ENCODE measurements at regions not wholly inside any gene's neighbourhood (a gene's known extent, or its start where the extent isn't known, plus 50 kb on each side); places are given as distances from the start of the nearest gene placed in this dataset.

GRCh38 chr2:172658945-172659344, 76.7 kb upstream of the RAPGEF4 start:
- no peak for TF ChIP-seq CTCF (IDR thresholded peaks at IDR 0.05; ENCODE audit: low read depth, low read length)
- H3K4me3 ChIP-seq (ENCODE audit: low read depth, low read length) = no peak overlapping the region

GRCh38 chr2:172662099-172662498, 73.5 kb upstream of the RAPGEF4 start:
- TF ChIP-seq CTCF (IDR thresholded peaks at IDR 0.05; ENCODE audit: low read depth, low read length) = no peak
- H3K4me3 ChIP-seq (ENCODE audit: low read depth, low read length) = no peak overlapping the region

DNA sequence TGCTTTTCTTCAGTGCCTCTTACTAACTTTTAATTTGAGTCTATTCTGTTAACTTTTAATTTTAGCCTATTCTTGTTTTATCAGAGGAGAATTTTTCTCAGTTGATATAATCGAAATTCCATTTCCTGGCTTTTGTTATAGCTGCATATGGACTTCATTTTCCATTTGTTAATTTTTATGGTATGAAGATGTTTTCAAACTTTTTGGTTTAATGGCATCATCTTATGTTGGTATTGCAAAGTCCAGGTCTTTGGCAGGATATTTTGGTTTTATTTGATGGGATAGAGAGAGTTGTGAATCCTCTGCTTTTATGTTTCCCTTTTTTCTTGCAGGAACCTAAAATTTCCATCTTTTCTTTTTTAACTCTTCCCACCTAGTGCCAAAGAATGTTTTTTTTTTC, 70.9 kb upstream of the RAPGEF4 start:
- TF ChIP-seq CTCF (IDR thresholded peaks at IDR 0.05; ENCODE audit: low read depth, low read length) = no peak
- H3K4me3 ChIP-seq (ENCODE audit: low read depth, low read length) = no peak overlapping the region

DNA sequence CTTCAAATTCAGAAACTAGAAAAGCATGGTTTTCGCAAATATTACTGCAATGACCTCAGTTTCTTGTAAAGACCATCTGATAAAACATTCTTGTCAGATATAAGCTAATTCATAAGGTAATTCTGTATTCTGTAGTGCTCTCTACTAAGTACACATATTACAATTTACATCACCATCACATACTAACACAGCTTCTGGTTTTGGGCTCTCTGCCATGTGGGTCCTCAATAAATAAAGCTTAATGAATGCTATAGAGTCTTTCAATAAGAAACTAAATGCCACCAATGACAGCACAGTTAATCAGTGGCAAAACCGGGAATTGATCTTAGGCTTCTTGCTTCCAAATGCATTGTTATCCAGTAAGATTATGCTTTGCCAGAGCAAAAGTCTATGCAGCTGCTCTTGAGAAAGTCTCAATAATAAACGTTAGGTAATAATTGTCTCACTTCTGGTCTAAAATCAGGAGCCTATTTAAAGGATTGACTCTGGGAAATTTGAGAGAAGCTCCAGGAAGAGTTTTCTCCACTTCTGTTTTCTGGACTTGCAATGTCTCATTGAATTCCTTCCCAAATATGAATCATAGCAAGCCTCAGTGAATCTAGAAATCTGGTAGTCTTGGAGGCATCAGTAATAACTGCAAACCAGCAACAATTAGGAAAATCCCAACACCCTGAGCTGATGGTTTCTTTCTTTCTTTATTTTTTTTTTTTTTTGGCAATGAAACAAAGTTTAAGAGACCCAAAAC, 67.9 kb upstream of the RAPGEF4 start:
- TF ChIP-seq CTCF (IDR thresholded peaks at IDR 0.05; ENCODE audit: low read depth, low read length) = no peak
- H3K4me3 ChIP-seq (ENCODE audit: low read depth, low read length) = no peak overlapping the region

DNA sequence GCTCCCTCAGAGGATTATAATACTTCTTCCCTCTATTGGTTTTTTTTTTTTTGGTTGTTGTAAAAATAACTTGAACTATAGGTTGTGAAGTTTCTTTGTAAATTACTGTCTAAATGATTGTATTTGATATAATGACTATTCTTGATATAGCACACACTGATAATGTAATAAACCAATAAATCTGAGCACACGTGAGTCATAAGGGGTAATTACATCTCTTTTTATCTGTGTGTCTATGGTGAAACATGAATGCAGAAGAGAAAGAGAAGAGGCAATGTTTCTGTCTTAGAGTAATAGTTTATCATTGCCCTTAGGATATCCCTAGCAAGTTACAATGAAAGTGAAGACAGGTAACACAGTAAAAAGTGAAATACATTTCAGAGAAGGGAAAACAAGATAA, 64.1 kb upstream of the RAPGEF4 start:
- no peak for TF ChIP-seq CTCF (IDR thresholded peaks at IDR 0.05; ENCODE audit: low read depth, low read length)
- no peak overlapping the region for H3K4me3 ChIP-seq (ENCODE audit: low read depth, low read length)

GRCh38 chr2:172672114-172672513, 63.5 kb upstream of the RAPGEF4 start:
- TF ChIP-seq CTCF (IDR thresholded peaks at IDR 0.05; ENCODE audit: low read depth, low read length) = no peak
- H3K4me3 ChIP-seq (ENCODE audit: low read depth, low read length) = no peak overlapping the region

DNA sequence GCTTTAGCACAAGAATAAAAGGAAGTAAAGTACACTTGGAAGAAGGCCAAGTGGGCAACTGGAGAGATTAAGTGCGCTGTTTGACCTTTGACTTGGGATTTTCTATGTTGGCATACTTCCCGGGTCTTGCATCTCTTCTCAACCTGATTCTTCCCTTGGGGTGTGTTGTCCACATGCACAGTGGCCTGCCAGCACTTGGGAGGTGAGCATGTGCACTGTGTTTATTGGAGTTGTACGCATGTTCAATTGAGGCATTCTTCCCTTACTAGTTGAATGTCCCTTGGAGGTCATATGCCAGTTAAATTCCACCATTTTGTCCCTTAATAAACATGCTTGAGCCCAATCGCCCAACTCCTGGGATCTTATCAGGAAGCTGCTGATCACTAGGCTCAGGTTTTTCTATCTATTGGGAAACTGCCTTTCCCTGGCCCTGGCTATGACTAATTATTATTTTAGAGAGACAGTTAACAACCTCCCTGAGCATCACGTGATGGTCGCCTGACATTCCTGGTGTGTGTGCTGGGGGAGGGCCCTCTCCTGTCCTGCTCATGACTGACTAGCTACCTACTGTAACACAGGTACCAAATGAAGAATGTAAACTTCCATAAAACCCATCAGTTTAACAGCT, 62.5 kb upstream of the RAPGEF4 start:
- TF ChIP-seq CTCF (IDR thresholded peaks at IDR 0.05; ENCODE audit: low read depth, low read length) = no peak
- H3K4me3 ChIP-seq (ENCODE audit: low read depth, low read length) = no peak overlapping the region
